ENCODE measurements at regions not wholly inside any gene's neighbourhood (a gene's known extent, or its start where the extent isn't known, plus 50 kb on each side); places are given as distances from the start of the nearest gene placed in this dataset.

DNA sequence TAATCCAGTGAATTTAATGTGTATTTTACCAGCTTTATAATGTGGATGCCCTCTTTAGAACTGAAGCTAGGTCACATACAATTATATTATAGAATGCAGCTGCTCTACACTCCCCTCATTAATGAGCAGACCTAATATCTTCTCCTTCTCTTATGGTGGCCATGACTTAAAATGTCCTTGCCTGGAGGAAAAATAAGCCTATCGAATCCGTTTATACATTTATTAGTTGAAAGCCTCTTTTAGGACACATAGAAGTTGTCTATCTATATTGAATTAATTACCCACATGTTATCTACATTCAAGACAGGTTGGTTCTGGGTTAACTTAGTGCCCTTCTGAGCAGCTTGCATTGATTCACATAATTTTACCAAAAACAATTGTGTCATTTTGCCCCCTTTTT lies 1716.8 kb downstream of the HACE1 start:
- no peak overlapping the region for H3K4me3 ChIP-seq
- no peaks in the 10 kb centered on the region for H3K4me1 ChIP-seq (ENCODE audit: low read depth)
- TF ChIP-seq, protein P1, sequence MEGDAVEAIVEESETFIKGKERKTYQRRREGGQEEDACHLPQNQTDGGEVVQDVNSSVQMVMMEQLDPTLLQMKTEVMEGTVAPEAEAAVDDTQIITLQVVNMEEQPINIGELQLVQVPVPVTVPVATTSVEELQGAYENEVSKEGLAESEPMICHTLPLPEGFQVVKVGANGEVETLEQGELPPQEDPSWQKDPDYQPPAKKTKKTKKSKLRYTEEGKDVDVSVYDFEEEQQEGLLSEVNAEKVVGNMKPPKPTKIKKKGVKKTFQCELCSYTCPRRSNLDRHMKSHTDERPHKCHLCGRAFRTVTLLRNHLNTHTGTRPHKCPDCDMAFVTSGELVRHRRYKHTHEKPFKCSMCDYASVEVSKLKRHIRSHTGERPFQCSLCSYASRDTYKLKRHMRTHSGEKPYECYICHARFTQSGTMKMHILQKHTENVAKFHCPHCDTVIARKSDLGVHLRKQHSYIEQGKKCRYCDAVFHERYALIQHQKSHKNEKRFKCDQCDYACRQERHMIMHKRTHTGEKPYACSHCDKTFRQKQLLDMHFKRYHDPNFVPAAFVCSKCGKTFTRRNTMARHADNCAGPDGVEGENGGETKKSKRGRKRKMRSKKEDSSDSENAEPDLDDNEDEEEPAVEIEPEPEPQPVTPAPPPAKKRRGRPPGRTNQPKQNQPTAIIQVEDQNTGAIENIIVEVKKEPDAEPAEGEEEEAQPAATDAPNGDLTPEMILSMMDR (IDR thresholded peaks at IDR 0.05; ENCODE audit: low read depth, low read length), result no peak
- no peak overlapping the region for H3K27ac ChIP-seq
- H3K9me3 ChIP-seq (ENCODE audit: low read depth), result no peaks in the 10 kb centered on the region
- H3K36me3 ChIP-seq, result no peaks in the 10 kb centered on the region
- no peak for DNase-seq (ENCODE audit: low read depth in 1 of 2, low spot score in 1 of 2)
- no peaks in the 10 kb centered on the region for H3K27me3 ChIP-seq

GRCh38 chr6:103140308-103141027 lies 1719.3 kb downstream of the HACE1 start:
- TF ChIP-seq, protein P1 (IDR thresholded peaks at IDR 0.05; ENCODE audit: low read depth, low read length), result no peak
- Histone ChIP-seq H3K27ac (no peak overlapping the region), H3K9me3 (ENCODE audit: low read depth) (no peaks in the 10 kb centered on the region), H3K27me3 (no peaks in the 10 kb centered on the region), H3K36me3 (no peaks in the 10 kb centered on the region), H3K4me3 (no peak overlapping the region), H3K4me1 (ENCODE audit: low read depth) (no peaks in the 10 kb centered on the region)
- no peak for DNase-seq (ENCODE audit: low read depth in 1 of 2, low spot score in 1 of 2)

DNA sequence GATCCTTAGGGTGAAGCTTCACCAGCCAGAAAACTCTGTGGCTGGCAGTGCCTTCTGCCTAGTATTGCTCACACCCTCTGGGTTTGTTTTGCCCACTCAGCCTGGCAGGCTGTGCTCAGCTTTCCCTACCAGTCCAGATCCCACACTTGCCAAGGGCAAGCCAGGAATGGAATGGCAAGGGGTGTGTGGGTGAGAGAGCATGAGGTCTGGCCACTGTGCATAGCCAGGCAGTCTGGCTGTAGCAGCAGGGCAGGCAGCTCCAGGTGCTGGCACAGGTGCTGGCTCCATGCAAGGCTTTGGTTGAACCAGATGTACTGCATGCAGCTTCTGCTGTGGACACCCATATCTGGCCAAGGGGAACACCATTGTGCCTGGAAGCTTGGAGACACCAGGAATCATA lies 1720.3 kb downstream of the HACE1 start:
- TF ChIP-seq, protein P1 (IDR thresholded peaks at IDR 0.05; ENCODE audit: low read depth, low read length), result no peak
- DNase-seq (ENCODE audit: low read depth in 1 of 2, low spot score in 1 of 2), result no peak
- H3K9me3 ChIP-seq (ENCODE audit: low read depth), result no peaks in the 10 kb centered on the region

DNA sequence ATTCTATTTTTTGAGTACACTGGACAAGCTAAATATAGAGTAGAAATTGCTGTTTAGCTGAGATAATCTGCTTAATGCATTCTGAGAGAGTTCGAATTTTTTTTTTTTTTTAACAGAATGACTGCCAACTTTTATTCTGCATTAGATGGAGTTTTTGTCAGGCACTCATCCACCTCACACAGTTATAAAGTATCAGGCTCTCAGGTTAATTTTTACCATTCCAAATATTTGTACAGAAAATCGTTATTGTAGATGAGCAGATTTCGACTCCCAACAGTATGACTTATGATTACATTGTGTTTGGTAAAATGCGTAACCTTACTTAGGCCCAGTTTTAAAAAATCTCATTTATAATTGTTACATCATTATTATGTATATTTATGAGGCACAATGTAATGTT lies 1731.0 kb downstream of the GRIK2 start:
- no peak overlapping the region for H3K4me3 ChIP-seq
- no peak overlapping the region for H3K27ac ChIP-seq
- no peak for DNase-seq (ENCODE audit: low read depth in 1 of 2, low spot score in 1 of 2)
- no peaks in the 10 kb centered on the region for H3K4me1 ChIP-seq (ENCODE audit: low read depth)
- H3K36me3 ChIP-seq, result no peaks in the 10 kb centered on the region
- no peaks in the 10 kb centered on the region for H3K9me3 ChIP-seq (ENCODE audit: low read depth)
- no peaks in the 10 kb centered on the region for H3K27me3 ChIP-seq
- TF ChIP-seq, protein P1 (IDR thresholded peaks at IDR 0.05; ENCODE audit: low read depth, low read length), result no peak

More for the DNA sequence above, 1720.3 kb downstream of the HACE1 start:
- H3K4me3 ChIP-seq, result no peak overlapping the region
- no peaks in the 10 kb centered on the region for H3K36me3 ChIP-seq
- H3K27me3 ChIP-seq, result no peaks in the 10 kb centered on the region
- H3K27ac ChIP-seq, result no peak overlapping the region
- no peaks in the 10 kb centered on the region for H3K4me1 ChIP-seq (ENCODE audit: low read depth)

DNA sequence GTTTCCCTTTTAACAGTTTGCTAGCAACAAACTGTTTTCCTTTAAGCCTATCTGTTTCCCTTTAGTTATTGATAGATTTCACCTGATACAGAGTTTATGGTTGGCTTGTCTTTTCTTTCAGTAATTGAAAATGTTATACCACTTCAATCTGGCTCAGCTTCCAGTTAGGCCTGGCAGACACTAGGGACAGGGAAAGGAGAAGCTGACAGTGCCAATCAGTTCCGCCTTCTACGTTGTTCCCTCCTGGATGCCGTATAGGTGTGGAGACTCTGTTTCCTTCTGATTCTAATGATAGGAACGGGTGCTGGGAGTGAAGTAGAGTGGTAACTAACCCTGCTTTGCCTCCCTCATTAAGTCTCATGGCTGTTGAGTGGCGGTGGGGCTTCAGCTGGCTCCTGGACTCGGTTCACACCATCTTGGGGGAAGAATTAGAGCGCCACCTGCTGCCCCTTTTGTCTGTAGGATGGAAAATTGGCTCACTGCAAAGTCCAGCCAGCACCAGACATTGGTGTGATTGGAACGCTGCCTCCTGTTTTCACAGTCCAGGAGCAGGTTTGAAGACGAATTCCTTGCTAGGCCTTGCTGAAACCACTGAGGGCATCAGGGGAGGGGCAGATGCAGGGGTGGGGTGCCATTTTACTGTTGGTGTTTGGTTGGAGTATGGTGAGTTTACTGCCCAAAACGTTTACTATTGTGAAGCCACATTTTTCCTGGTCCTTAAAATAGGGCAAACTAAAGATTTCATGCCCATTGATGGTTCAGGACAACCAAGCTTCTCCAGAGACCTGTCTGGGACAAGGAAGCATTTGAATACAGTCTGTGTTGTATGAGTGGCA lies 1729.5 kb downstream of the GRIK2 start:
- Histone ChIP-seq H3K27ac (no peak overlapping the region), H3K9me3 (ENCODE audit: low read depth) (no peaks in the 10 kb centered on the region), H3K27me3 (no peaks in the 10 kb centered on the region), H3K36me3 (no peaks in the 10 kb centered on the region), H3K4me1 (ENCODE audit: low read depth) (no peaks in the 10 kb centered on the region), H3K4me3 (no peak overlapping the region)
- peak; percentile 29 to 90 for DNase-seq (ENCODE audit: low read depth in 1 of 2, low spot score in 1 of 2)
- TF ChIP-seq, protein P1 (IDR thresholded peaks at IDR 0.05; ENCODE audit: low read depth, low read length), result peak; percentile 17
